Non-pigmented ciliary epithelial cell (primary cell): ENCODE measurements at regions not wholly inside any gene's neighbourhood (a gene's known extent, or its start where the extent isn't known, plus 50 kb on each side); places are given as distances from the start of the nearest gene placed in this dataset.
"Not testable (repeated sequence)": the region's sequence is repeated elsewhere in the genome, so short reads cannot be mapped to it uniquely, and the experiment has no call there.

Source experiments
- DNase-seq: peaks from one replicate; pipeline ENCODE4 v3.0.0-alpha.2; 2010; ENCODE audit warnings: low read depth

DNA sequence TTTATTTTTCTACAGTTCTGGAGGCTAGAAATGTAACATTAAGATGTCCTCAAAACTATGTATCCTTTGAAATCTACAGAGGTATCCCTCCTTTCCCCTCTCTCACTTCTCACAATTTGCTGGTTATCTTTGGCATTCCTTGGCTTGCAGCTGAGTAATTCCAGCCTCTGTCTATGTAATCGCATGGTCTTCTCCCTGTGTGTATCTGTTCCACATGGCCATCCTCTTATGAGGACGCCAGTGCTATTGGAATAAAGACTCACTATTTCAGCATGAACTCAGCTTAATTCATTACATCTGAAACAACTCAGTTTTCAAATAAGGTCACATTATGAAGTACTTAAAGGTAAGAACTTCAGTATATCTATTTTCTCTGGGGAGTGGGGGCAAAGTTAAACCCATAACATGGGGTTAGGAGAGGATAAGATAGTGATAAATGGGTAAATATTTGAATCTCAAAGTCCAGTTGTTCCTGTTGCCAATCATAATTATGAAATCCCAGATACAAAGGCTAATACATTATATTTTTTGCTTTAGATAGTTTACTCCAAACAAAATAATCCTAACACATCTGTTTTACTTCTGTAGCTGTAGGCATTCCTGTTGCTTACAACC, 1290.8 kb downstream of the NCAM2 start:
- DNase-seq = no peak

DNA sequence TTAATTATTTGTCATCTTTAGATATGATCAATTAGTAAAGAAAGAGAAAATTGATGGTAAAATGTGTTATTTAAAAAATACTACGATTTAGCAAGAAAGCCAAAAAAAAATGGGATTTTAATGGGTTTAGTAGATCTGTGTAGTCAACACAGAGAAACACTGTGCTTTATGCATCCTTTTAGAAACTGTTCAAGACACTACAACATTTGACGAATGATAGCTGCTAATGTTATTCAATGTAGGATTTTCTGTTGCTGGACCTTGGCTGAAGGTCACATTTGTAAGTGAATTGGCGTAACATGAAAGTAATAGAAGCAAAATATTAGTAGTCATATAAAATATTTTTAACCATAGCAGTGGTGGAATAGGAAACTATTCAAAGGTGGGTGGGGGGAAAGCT, 1293.9 kb downstream of the NCAM2 start:
- no peak for DNase-seq

DNA sequence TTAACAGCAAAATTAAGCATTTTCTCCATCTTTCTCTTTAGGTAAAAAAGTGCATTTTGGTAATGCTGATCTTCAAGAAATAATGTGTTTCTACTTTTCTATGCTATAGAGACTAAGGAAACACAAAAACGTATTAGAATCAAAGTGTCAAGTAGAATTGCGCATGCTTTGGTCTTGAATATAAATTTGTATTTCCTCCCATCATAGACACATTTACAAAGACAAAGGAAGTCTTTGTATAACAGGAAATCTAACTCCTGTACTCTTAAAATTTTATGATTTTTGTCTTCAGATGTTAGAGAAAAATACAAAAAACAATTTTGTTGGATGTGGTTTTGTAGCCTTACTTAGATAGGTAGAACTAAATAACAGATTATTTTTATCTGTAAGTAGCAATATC, 1299.4 kb downstream of the NCAM2 start:
- DNase-seq = no peak

GRCh38 chr21:22311741-22312462, 1313.7 kb downstream of the NCAM2 start:
- DNase-seq = no peak

DNA sequence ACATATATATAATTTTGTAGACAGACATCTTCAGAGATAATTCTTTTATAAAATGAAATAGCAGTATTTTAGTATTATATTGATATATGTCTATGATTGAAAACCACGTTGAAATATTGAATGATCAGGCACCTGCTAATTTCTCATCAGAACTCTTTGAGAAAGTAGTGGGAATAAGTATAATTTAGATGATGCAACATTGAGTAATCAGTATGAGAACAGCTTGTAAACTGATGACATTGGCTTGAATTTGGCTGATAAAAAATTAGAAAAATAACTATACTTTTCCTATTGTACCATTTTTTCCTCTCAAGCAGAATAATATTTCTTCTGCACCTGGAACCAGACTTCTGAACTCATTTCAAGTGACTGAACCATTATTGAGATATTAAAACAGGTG, 1316.8 kb downstream of the NCAM2 start:
- no peak for DNase-seq

DNA sequence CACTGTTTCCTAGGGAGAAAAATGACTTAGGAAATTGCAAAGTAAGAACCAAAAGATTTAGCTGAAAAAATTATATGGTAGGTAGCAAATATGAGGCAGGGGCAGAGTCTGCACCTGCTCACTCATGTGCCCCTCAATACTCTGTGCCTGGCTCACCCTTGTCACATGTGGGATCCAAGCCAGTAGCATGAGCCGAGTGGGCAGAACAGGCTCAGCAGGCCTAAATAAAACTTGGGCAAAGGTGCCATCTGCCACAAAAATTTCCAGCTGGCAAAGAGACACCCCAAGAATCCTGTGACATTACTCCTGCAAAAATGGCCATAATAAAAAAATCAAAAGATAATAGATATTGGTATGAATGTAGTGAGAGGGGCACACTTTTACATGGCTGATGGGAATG, 1321.2 kb downstream of the NCAM2 start:
- no peak for DNase-seq

DNA sequence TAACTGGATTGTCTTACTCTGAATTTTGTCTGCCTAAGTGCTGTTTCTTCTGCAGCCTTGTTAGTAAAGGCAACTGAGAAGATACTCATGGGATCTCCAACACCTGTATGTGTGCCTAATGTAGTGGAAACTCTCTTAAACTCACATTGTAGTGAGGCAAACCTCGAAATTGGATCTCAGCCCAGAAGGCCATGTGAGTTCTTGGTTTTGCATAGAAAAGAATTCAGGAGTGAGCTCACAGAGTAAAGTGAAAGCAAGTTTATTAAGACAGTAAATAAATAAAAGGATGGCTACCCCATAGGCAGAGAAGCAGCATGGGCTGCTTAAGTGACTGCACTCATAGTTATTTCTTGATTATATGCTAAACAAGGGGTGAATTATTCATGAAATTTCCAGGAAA, 1344.7 kb downstream of the NCAM2 start:
- peak; percentile 19 for DNase-seq

- DNase-seq = no peak
Measured at GRCh38 chr21:22343303-22343702, 1345.1 kb downstream of the NCAM2 start.

DNA sequence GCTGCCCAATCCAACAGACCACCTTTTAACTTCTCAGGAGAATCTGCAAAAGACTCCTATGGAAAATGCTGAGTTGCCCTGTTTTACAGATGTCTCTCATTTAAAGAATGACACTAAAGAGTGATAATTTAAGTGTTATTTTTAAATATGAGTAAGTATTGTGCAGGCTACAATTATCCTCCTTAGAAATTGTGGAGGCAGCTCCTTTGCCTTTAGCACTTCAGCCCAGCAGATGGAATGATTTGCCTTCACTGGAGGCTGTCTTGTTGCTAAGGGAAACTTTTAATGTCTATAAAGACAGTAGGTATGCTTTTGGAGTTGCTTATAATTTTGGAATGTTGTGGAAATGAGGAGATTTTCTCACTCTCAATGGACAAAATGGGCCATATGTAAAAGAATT, 1345.5 kb downstream of the NCAM2 start:
- no peak for DNase-seq

DNA sequence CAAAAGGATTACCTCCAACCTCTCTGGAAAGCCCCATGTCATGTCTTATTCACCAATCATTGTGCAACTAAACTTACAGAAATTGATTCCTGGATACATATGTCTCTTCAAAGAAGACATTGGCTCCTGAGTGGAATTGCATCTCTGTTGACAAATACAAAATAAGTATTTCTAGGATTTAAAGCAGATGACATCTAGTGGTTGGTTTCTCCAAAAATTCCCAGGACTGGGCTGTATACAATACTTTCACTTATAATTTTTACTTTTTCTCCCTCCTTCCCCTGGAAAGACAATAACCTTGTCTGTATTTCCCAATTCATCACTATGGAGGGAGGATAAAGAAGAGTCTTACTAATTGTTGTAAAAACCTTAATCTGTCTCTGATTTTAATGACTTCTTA, 1347.4 kb downstream of the NCAM2 start:
- no peak for DNase-seq

DNA sequence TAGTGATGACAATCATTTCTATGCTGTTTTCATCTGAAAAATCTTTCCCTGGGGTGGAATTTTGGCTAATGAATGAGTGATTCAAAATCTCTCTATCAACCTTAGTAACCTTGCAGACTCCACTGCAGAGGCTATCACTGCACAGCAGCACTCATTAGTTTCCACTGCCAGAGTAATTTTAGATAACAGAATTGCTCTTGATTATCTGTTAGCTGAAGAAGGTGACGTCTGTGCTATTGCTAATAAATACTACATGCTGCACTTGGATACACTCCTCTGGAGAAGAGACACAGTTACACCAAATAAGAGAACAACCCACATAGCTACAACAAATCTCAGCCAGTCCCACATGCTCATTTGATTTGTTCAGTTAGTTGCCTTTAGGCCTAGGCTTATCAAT, 1348.4 kb downstream of the NCAM2 start:
- no peak for DNase-seq

GRCh38 chr21:22351076-22351475, 1352.9 kb downstream of the NCAM2 start:
- no peak for DNase-seq

- no peak for DNase-seq
Measured at GRCh38 chr21:22352088-22352487, 1353.9 kb downstream of the NCAM2 start.

DNA sequence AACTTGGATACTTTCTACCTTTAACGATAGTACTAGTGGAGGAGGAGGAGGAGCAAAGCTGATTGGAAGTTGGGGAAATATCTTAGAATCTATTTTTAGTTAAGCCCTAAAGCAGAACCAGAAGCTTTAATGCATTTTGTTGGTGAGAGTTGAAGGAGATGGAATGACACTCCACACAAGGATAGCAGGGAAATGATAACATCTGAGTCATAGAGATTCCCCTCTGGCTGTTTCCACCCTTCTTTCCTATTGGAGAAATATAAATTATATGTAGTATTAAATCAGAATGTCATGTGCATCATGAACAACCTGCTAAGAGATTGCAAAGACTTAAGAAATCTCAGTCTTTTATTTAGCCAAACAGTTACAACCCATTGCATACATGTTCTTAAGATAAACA, 1357.7 kb downstream of the NCAM2 start:
- no peak for DNase-seq

- no peak for DNase-seq
Measured at GRCh38 chr21:22356663-22357062, 1358.5 kb downstream of the NCAM2 start.

DNA sequence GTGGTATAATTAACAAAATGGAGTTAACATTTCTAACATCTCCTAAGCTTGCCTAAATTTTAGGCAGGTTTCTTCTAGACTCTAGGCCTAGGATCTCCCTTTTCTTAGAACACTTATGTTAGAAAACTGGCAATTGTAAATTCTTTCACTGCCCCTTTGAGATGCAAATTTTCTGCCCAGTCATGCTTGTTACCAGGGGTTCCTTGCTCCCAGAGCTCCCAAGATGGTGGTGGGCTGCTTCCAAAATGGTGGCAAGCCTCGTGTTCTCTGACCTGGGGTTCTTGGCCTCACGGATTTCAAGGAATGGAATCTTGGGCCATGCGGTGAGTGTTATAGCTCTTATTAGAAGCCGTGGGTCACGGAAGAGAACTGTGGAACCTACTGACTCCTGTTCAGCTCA, 1361.4 kb downstream of the NCAM2 start:
- not testable (repeated sequence) for DNase-seq

DNA sequence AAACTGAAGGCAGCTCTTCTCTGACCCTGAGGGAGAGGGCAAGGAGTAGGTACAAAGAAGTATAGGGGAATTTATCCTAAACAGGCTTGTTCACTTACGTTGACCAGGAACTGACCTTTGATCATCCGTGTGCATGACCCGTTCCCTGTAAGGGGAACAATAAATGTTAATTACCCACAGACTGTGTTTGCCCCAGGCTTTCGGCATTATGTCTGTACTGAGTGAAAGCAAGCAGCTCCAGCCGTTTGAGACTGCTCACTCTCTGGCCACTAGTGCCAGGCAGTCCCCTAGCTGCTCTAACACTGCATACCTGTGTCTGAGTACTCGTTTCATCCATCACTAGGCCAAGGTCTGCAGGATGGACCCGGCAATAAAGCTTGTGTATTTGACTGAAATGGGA, 1365.3 kb downstream of the NCAM2 start:
- no peak for DNase-seq

DNA sequence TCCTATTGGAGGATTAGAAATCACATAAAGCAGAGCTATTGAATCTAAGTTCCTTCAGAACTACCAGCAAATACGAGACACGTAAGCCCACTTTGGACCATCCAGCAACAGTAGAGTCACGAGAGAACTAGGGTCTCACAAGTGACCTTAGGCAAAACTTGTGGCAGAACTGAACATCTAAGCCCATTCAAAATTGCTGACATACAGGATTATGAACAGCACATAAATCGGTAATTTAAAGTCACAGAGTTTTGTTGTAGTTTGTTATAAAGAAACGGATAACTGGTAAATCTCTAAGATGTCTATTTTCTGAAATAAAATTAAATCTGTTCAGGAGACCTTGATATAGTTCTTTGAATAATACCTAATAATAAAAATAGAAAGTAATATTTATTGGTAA, 1366.0 kb downstream of the NCAM2 start:
- DNase-seq = no peak

DNA sequence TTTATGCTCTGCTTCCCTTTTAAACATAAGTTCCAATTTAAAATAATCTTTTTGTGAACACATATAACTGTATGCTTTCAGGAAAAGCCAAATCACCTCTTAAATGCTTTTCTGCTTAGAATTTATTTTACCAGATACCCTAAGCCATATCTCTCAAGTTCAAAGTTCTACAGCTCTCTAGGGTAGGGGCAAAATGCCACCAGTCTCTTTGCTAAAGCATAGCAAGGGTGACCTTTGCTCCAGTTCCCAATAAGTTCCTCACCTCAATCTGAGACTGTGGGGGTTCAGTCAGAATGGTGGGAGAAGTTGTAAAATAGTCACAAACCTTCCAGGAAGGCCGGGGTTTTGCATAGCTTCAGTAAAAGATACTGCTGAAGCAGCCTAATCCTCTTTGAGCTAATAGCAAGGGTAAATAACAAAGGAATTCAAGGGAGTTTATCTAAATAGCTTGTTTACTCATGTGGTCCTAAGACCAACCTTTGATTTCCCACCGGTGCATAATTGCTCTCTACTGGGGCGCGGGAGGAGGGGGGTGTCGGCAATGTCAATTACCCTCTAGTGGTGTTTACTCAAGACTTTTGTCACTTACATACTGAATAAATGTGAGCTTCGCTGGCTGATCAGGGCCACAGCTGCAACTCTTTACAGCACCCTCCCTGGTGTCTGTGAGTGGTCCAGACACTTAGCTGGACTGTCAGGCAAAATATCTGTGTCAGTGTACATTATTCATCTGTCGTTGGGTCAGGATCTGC, 1376.2 kb downstream of the NCAM2 start:
- no peak for DNase-seq

DNA sequence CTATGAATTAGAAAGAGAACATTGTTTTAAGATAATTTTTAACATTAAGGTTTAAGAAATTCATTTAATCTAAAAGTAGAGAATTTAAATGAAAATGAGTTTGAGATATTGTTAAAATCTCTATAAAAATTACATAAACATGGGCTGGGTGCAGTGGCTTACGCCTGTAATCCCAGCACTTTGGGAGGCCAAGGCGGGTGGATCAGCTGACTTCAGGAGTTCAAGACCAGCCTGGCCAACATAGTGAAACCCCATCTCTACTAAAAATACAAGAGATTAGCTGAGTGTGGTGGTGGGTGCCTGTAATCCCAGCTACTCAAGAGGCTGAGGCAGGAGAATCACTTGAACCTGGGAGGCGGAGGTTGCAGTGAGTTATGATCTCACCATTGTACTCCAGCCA, 1379.6 kb downstream of the NCAM2 start:
- not testable (repeated sequence) for DNase-seq

DNA sequence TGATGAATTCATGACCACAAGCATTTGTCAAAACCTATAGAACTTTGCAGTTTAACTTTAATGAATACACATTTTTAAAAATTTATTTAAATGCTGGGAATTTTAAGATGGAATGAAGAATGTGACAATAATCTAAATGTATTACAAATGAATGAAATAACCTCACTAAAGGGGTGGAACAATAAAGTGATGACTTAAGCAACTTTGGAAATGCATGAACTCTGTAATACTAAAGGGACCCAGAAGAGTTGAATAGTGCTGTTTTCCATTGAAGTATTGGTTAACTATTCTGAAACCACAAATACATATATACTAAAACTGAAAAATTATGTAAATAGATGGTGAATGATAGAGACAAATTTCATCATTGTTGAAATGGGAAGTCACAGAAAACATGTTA, 1395.1 kb downstream of the NCAM2 start:
- no peak for DNase-seq

GRCh38 chr21:22395965-22396364, 1397.8 kb downstream of the NCAM2 start:
- no peak for DNase-seq
